HG02852 (cell line): ENCODE measurements at regions not wholly inside any gene's neighbourhood (a gene's known extent, or its start where the extent isn't known, plus 50 kb on each side); places are given as distances from the start of the nearest gene placed in this dataset.

Experiments
- ATAC-seq: cut with Tn5 transposase; IDR thresholded peaks from one replicate; pipeline ENCODE4 v1.9.1; 2021; ENCODE audit warnings: mild to moderate bottlenecking, moderate library complexity; ENCODE audit not compliant: unreplicated experiment

DNA sequence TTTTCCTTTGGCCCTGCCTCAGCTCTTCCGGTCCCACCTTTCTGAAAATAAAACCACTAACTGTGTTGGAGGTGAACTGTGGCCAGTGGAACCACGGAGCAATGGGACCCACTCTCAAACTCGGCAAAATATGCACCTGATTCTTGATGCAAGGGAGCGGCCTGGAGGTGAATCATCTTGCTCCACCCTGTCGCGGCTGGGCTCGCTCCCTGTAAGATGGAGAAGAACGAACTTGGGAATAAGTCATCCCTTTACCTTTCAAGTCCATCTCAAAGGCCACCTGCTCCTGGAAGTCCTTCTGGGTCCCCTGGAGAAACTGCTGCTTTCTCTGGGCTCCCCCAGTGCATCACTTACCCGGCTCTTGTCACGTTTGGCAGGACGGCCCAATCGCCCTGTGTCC is 309.9 kb downstream of the BCL11B start:
- ATAC-seq = no peak

DNA sequence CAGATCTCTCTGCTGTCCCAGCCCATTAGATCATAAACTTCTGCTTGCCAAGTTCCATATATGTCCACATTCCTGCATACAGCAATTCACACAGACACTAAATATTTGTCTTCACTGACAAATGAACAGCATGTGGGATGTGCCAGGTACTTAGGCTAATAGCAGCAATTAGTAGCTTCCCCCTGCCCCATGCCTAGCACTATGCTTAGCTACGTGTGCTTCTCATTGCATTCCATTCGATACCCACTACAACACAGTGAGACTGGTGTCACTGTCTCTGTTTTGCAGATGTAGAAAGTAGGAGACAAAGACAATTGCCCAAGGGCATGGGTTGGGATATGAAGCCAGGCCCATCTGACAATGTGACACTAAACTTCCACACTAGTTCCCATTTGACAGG is 308.4 kb downstream of the BCL11B start:
- no peak for ATAC-seq

DNA sequence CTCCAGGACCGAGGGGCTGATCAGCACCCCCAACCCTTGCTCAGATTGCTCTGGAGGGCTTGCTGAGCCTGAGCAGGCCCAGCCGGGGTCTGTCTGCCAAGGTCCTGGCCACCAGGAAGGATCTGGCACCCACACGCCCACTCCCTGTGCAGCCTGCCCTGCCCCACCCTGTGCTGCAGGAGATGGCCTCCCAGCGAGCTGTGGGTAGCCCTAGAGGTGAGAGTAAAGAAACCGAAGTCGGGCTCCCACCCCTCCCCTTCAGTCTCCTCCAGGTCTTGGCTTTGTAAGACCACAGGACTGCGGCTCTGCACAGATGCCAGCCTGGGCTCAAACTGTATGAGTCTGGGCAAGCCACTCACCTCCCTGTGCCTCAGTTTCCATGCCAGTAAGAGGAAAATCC is 307.8 kb downstream of the BCL11B start:
- no peak for ATAC-seq

DNA sequence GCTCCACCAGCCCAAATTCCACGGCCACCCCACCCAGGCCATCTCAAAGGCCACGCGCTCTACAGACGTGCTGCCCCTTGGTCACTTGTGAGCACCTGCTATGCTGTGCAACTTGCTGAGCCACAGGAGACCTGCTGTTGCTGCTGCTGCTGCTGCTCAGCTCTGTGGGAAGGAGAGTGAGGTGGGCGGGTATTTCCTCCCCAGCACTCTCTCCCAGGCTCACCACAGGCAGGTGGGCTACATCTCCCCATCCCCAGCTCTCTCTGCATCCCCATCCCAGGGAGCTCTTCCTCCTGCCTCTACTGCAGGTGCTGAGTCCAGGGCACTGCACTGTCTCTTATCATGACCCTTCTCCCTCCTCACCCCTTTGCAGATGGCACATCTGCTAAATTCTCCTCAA is 306.9 kb downstream of the BCL11B start:
- no peak for ATAC-seq

DNA sequence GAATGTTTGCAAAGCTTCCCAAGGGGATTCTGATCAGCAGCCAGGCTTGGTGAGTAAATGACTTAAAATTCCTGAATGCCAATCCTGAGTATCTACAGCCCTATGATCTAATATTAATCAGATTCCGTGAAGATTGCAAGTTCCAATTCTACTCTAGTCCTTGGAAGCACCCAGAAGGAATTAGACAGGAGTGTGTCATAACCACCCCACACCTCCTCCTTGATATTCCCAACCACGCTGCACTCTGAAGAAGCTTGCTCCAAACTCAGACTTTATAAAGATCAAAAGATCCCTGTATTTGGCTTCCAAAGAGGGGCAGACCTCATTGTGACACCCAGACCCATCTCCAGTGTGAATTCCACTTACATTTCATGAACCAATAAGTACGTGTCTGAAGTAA is 306.0 kb downstream of the BCL11B start:
- no peak for ATAC-seq

DNA sequence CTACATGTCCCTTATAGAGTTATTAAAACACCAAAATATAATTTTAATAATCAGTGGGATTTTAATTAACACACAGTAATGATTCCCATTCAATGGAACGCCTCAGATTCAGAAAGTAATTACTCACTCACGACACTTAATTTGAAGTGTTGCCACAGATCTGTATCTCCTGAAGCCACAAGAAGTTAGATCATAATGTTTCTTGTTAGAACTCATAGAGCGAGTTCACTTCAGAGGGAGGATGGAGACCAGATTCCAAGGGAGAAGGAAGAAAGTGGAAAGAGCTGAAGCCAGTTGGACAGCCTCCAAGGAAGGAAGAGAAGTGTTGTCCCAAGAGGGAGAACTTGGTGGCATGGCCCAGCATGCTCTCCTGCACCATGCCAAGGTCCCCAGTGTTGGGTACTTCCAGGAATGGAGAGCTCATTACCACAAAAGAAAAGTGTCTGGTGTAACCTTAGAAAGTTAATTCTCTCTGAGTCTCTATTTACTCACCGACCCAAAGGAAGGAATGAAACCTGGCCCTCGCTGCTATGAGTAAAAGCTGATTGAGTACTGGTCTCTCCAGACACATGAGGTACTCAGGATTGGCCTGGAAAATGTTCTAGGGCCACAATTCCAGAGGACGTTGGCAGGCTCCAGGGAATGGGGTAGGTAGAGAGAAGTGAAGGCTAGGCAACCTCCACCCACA is 305.4 kb downstream of the BCL11B start:
- ATAC-seq = no peak

DNA sequence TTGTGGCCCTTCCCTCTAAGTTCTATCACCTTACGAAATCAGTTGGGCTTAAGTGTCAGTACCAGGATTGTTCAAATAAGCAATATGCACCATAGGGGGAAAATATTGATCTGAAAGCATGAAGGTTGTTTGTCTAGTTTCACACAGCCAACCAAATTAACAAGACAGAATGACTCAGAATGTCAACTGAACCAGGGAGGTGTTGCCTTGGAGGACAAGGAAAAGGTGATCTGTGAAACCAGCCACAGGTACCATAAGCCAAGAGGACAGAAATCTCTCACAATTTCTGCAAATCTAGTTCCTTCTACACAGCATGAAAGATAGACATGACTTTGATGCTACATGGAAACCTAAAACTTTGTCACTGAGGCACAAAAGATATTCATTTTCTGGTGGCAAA is 297.9 kb downstream of the BCL11B start:
- no peak for ATAC-seq

DNA sequence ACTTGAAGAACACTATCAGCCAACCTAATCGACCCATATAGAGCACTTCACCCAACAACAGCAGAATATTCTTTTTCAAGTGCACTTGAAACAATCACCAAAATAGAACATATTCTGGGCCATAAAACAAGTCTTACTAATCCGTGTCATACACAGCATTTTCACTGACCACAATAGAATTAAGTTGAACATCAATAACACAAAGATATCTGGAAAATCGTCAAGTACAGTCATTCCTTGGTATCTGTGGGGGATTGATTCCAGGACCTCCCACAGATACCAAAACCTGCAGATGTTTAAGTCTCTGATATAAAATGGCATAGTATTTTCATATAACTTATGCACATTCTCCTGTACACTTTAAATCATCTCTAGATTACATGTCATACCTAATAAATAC is 295.7 kb downstream of the BCL11B start:
- no peak for ATAC-seq

DNA sequence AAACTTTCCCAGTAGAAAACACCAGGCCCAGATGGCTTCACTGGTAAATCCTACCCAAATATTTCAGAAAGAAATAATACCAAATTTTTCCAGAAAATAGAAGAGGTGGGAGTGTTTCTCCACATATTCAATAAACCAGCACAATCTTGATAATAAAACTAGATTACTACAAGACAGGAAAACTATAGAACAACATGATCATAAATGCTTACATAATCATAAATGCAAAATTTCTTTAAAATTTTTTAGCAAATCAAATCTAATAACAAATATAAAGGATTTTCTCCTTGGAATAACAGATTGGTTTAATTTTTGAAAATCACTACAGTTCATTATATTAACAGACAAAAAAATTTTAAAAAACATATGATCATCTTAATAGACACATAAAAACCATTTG is 294.5 kb downstream of the BCL11B start:
- no peak for ATAC-seq

DNA sequence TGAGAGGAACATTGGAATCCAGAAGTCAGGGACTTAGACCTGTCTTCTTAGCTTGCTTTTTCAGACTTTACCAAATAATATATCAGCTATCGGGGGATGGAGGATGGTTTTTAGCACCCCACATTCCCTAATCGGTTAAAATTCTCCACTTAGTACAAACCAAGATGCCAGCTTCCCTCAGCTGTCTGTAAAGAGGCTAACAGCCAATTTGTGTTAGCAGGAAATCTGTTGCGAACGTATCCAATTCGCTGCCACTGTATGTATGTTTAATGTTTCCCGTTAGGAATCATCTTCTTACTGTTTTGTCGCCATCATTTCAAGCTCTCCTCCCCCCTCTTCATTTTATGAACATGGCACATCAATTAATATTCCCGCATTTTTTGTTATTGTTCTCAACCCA is 289.0 kb downstream of the BCL11B start:
- no peak for ATAC-seq

DNA sequence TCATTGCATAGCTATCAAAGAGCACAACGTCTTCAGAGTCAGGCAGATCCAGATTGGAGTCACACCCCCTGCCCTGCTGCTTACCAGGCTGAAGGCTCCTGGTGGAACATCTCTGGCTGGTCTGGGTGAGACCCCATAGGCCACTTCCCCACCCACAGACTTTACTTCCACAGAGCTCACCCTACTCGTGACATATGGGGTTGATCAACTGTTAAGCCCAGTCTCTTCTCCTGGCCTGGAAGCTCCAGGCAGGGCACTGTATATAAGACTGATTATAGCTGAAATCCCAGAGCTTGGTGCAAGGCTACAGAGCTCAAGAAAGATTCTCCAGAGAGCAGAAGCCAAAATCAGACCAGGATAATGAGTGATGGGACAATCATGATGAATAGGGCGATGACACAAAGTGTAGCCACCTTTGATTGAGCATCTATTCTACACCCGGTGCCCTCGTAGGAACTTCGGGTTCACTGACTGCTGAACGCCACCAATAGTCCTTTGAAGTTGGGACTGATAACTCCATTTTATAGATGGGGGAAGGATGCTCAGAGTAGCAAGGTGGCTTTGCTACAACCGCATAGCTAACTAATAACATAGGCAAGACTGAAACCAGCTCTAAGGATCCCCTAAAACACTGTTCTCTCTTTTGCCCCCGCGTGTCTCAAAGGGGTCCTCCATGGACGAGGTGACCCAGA is 287.8 kb downstream of the BCL11B start:
- ATAC-seq = no peak

DNA sequence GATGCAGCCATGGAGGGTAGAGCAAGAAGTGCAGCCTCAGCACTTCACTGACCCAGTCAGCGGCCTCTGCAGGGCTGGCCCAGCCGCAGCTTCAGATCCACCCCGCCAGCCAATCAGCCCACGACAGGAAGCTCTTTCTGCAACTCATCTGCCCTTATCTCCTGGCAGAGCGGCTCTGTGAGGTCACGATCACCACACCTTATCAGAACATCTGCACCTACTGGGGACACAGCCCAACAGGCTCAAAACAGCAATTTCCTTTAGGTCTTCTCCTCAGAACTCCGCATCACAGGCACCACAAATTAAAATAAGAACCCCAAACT is 287.3 kb downstream of the BCL11B start:
- ATAC-seq = no peak

DNA sequence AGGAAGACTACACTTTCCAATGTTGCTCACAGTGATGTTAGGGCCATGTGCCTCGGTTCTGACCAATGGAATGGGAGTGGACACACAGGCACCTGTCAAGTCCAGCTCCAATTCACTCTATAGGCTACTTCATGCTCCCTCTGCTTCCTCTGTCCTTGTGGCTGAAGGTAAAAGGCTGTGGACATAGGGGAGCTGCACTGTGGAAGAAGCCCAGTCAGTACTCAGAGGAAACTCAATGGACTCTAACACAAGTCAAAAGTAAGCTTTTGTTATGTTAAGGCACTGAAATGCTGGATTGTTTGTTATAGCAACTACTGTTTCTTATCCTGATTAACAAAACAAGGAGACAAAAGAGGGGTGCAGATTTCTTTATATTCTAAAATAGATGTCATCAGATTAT is 278.2 kb downstream of the BCL11B start:
- no peak for ATAC-seq

DNA sequence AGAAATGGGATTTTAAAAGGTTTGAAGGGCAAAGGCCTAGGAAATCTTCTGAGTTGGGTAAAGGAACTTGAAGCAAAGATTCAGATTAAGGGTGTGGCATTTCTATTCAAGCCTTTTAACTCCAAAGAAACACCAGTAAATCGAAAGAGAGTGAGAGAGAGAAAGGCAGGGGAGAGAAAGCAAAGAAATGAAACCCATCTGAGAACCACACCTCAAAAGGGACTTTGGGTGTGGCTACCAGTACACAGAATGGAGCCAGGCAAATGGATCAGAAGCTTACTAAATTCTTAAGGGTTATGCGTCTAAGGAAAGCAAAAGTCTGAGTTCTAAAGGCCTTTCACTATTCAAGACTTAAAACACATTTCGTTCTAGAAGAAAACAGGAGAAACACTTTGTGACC is 277.4 kb downstream of the BCL11B start:
- ATAC-seq = no peak

DNA sequence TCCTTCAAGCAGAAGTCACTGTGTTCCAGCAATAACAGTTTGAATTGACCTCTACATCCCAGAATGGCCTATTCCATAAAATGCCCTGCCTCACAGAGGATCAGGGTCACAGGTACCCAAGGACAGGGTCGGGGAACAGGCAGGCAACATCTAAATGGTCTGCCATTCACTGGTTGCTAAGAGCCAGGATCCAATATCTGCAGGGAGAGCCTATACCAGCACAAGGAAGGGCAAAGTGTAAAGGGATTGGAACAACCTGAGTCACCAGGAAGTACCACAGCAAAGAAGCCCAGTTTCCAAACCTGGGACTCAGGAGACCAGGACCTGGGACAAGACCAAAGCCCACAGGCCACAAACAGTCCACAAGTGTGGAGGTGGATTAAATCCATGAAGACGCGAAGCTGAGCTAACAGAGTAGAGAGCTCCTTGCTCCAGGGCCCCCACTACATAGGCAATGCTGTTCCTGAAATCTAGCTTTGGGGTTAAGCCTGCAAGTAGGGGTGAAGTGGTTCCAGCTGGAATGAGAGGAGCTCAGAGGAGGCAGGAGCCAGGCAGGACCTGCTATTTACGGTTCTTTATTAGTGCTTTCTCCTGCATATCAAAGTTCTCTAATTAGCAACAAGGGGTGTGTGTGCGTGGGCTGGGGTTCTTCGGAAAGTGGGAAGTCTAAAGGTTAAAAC is 274.3 kb downstream of the BCL11B start:
- no peak for ATAC-seq

DNA sequence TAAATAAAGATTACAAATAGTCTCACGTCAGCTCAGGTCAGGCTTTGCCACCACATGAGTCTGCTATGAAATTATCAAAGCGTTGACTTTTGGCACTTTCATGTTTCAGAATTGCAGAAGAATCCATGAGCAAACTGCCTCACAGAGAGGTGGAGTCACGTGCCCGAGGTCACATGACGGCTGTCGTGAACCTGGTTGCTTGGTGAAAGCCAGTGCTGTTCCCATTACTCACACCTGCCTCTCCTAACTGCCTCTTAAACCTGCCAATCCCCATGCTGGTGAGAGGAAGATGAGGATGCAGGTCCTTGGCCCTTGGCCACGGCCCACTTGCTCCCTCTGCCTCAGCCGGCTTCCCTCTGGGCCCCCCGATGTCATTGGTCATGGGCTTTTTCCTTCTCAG is 272.7 kb downstream of the BCL11B start:
- no peak for ATAC-seq

DNA sequence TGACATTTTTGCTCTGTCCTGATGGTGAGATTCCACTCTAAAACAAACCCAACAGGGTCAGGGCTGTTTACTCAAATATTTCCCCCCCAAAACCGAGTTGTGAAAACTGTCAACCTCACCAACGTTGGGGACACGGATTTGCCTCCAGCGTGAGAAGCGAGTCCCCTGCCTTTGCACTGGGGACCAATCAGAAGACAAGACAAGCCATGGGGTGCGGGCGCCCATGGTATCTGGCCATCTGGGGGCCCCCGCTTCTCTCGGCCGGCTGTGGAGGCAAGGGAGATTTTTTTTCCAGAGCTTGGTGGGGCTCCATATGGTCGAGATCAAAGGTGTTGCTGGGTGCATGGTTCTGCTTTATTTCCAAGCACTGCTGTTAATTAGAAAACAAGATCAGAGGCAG is 272.1 kb downstream of the BCL11B start:
- ATAC-seq = no peak

DNA sequence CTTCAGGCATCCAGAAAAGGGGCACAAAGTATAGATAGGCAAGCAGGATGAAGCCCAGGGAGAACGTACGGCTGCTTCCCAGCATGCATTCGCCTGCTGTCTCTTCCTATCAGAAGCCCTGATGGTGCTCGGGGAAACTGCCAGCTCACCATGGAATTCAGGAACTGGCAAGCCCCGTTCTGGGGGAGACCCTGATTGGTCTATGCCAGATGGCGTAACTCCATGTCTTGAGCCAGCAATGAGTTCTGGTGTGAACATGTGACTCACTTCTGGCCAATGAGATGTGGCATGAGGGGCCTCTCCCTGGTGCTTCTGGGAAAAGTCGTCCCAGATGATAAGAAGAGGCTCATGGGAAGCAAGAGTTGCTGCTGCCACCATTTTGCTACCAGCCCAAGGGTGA is 270.8 kb downstream of the BCL11B start:
- ATAC-seq = no peak

DNA sequence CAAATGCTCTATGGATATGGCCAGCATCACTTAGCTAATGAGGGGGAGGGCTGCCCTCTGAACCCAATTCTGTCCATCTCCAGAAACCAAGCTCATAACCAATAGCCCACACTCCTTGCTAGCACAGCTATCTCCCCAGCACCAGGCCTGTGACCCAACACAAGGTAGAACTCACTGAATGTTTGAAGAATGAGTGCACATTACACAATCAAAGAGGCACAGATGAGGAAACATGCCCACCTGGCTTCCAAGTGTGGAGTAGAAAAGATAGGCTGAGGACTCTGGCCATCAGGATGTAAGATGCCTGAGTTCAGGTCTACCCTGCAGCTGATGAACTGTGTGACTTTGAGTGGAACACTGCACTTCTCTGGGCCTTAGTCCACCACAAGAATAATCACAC is 268.4 kb downstream of the BCL11B start:
- no peak for ATAC-seq

DNA sequence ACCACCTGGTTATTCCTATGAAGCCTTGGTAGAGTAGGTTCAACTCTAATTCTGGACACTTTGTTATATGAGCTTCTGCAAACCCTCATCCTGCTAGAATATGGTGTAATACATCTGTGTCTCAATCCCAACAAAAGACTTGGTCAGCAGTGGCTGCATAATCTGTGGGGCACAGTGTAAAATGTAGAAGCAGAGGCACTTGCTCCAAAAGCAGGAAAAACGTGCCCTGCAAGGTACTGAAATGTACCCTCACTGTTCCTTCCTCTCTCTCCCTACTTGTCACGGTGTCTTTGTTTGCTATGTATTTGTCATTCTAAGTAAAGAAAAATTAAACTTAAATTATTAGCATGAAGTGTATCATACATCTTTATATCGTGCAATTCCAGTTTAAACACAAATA is 267.9 kb downstream of the BCL11B start:
- no peak for ATAC-seq

DNA sequence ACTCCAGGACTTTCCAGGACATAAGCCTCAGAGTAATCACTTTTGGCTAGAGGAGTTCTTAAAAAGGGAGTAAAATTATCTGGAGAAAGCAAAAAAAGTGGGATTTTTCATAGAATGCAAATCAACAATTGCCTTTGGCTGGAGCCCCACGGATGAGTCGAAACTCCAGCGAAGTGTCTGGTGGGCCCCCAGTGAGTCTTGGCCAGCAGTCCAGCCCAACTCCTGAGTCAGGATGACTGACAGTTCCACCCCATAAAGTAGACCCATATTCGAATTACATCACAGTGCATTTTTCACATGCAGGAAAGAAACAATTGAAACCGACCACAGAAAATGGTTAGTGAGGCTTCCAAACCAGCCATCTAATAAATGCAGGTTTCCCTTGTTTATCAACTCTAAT is 265.7 kb downstream of the BCL11B start:
- no peak for ATAC-seq

DNA sequence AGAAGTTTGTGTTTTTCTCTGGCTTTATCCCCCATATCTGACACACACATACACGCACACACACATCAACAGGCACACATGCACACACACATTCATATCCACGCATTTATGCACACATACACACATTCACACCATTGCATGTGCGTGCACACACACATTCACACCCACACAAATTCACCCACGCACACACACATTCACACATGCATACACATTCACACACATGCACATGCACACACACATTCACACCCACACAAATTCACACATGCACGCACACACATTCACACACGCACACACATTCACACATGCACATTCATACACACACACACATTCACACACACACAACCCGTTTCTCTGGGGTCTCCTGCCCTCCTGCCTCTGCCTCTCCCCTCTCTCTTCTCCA is 264.2 kb downstream of the BCL11B start:
- ATAC-seq = no peak

DNA sequence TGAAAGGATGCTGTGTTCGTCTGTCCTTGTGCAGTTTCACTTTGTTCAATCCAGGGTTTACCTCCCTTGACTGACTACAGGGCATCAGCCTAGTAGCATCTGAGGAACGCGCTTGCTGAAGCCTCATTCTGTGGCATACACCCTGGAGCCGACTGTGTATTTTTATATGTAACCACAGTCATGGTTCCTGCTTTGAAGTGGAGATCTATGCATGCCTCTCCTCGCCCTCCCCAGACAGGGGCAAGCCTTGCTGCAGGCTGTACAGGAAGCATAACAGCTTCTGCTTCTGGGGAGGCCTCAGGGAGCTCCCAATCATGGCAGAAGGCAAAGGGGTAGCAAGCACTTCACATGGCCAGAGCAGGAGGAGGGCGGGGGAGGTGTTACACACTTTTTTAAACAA is 262.1 kb downstream of the BCL11B start:
- ATAC-seq = no peak
